ENCODE measurements at regions not wholly inside any gene's neighbourhood (a gene's known extent, or its start where the extent isn't known, plus 50 kb on each side); places are given as distances from the start of the nearest gene placed in this dataset.
A peak's percentile ranks its signal among the peaks of the same experiment; 100 is the strongest.

- DNase-seq (ENCODE audit: low spot score): peak; percentile 77
- Mint-ChIP-seq H3K4me1 (ENCODE audit: low read depth) (peaks cover 30% of the 10 kb centered on the region), H3K9me3 (ENCODE audit: low read depth) (no peaks in the 10 kb centered on the region)
Observed at GRCh38 chrX:40174854-40175510, 77.2 kb upstream of the BCOR start.

GRCh38 chrX:40174001-40174853 lies 76.5 kb upstream of the BCOR start:
- Mint-ChIP-seq H3K4me3 (ENCODE audit: unreplicated experiment) (peak overlapping the region; percentile 65), H3K4me1 (ENCODE audit: low read depth) (peaks cover 35% of the 10 kb centered on the region)

More at GRCh38 chrX:40174854-40175510, 77.2 kb upstream of the BCOR start:
- H3K36me3 Mint-ChIP-seq (ENCODE audit: low read depth): no peaks in the 10 kb centered on the region
- H3K27ac Mint-ChIP-seq (ENCODE audit: unreplicated experiment): peak overlapping the region; percentile 86
- H3K27me3 Mint-ChIP-seq (ENCODE audit: low read depth): no peaks in the 10 kb centered on the region
- H3K4me3 Mint-ChIP-seq (ENCODE audit: unreplicated experiment): peak overlapping the region; percentile 74
- TF ChIP-seq, protein P1, sequence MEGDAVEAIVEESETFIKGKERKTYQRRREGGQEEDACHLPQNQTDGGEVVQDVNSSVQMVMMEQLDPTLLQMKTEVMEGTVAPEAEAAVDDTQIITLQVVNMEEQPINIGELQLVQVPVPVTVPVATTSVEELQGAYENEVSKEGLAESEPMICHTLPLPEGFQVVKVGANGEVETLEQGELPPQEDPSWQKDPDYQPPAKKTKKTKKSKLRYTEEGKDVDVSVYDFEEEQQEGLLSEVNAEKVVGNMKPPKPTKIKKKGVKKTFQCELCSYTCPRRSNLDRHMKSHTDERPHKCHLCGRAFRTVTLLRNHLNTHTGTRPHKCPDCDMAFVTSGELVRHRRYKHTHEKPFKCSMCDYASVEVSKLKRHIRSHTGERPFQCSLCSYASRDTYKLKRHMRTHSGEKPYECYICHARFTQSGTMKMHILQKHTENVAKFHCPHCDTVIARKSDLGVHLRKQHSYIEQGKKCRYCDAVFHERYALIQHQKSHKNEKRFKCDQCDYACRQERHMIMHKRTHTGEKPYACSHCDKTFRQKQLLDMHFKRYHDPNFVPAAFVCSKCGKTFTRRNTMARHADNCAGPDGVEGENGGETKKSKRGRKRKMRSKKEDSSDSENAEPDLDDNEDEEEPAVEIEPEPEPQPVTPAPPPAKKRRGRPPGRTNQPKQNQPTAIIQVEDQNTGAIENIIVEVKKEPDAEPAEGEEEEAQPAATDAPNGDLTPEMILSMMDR (IDR thresholded peaks at IDR 0.05): no peak

GRCh38 chrX:40173143-40174000 lies 75.6 kb upstream of the BCOR start:
- H3K36me3 Mint-ChIP-seq (ENCODE audit: low read depth): no peaks in the 10 kb centered on the region
- H3K4me3 Mint-ChIP-seq (ENCODE audit: unreplicated experiment): no peak overlapping the region
- peaks cover 38% of the 10 kb centered on the region for H3K4me1 Mint-ChIP-seq (ENCODE audit: low read depth)
- H3K9me3 Mint-ChIP-seq (ENCODE audit: low read depth): no peaks in the 10 kb centered on the region
- no peaks in the 10 kb centered on the region for H3K27me3 Mint-ChIP-seq (ENCODE audit: low read depth)
- peak overlapping the region; percentile 36 for H3K27ac Mint-ChIP-seq (ENCODE audit: unreplicated experiment)
- DNase-seq (ENCODE audit: low spot score): peak; percentile 51
- TF ChIP-seq, protein P1 (IDR thresholded peaks at IDR 0.05): no peak

More at GRCh38 chrX:40174001-40174853, 76.5 kb upstream of the BCOR start:
- Mint-ChIP-seq H3K36me3 (ENCODE audit: low read depth) (no peaks in the 10 kb centered on the region), H3K27ac (ENCODE audit: unreplicated experiment) (peak overlapping the region; percentile 86), H3K9me3 (ENCODE audit: low read depth) (no peaks in the 10 kb centered on the region), H3K27me3 (ENCODE audit: low read depth) (no peaks in the 10 kb centered on the region)
- peak; percentile 86 for DNase-seq (ENCODE audit: low spot score)
- TF ChIP-seq, protein P1 (IDR thresholded peaks at IDR 0.05): peak; percentile 22

DNA sequence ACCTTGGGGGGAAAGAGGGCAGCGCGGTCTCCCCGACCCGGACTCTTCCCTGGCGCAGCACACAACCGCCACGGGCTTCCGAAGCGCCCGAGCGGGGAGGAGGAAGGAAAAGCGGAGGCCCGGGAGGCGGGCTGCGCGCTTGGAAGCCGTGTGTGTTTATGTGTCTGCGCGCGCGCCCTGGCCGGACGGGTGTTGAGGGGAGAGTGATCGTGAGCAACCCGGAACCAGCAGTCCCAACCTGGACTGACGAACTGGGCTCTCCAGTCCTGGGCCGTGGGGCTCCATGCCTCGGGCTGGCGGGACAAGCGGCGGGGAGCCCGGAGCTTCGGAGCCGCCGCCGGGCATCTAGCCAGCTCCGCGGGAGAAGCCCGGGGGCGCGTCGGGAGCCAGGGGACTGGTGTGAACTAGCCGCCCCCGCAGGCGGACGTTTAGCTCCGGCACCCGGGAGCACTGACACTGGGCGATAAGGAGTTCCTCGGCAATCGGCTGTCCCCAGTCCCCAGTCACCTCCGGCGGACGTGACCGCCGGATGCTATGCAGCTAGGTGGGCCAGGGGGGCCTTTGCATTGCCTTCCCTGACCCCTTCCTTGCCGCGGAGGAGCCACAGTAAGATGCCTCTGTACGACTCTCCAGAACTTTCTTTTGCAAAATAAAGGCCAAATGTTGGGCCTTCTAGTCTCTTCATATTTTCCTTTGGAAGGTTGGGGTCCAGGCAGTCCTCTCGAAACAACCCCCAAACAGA lies 74.8 kb upstream of the BCOR start:
- TF ChIP-seq, protein P1 (IDR thresholded peaks at IDR 0.05): no peak
- no peaks in the 10 kb centered on the region for H3K9me3 Mint-ChIP-seq (ENCODE audit: low read depth)
- H3K27me3 Mint-ChIP-seq (ENCODE audit: low read depth): no peaks in the 10 kb centered on the region
- H3K4me1 Mint-ChIP-seq (ENCODE audit: low read depth): peaks cover 44% of the 10 kb centered on the region
- peak overlapping the region; percentile 27 for H3K27ac Mint-ChIP-seq (ENCODE audit: unreplicated experiment)
- H3K36me3 Mint-ChIP-seq (ENCODE audit: low read depth): no peaks in the 10 kb centered on the region
- DNase-seq (ENCODE audit: low spot score): peak; percentile 95
- peak overlapping the region; percentile 70 for H3K4me3 Mint-ChIP-seq (ENCODE audit: unreplicated experiment)
